ENCODE measurements at regions not wholly inside any gene's neighbourhood (a gene's known extent, or its start where the extent isn't known, plus 50 kb on each side); places are given as distances from the start of the nearest gene placed in this dataset.

DNA sequence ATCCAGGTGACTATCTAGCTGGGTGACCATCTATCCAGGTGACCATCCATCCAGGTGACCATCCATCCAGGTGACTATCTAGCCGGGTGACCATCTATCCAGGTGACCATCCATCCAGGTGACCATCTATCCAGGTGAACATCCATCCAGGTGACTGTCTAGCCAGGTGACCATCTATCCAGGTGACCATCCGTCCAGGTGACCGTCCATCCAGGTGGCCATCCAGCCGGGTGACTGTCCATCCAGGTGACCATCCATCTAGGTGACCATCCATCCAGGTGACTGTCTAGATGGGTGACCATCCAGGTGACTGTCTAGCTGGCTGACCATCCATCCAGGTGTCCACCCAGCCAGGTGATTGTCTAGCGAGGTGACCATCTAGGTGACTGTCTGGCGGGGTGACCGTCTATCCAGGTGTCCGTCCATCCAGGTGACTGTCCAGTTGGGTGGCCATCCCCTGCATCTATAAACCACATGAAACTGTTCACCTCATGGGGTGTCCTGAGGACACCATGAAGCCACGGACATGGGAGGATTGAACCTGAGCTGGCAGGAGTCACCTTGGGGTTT lies 305.3 kb downstream of the NDUFA10 start:
- TF ChIP-seq POLR2AphosphoS5 (IDR thresholded peaks at IDR 0.05; ENCODE audit: insufficient read depth, low read depth, low read length) (no peak), POLR2A (IDR thresholded peaks at IDR 0.05; ENCODE audit: low read depth, low read length) (no peak), MYC (IDR thresholded peaks at IDR 0.05; ENCODE audit: low read depth, low read length) (no peak), JUN (IDR thresholded peaks at IDR 0.05; ENCODE audit: borderline replicate concordance, insufficient read depth, insufficient read length, low read depth) (no peak)
- TF ChIP-seq, protein P1, sequence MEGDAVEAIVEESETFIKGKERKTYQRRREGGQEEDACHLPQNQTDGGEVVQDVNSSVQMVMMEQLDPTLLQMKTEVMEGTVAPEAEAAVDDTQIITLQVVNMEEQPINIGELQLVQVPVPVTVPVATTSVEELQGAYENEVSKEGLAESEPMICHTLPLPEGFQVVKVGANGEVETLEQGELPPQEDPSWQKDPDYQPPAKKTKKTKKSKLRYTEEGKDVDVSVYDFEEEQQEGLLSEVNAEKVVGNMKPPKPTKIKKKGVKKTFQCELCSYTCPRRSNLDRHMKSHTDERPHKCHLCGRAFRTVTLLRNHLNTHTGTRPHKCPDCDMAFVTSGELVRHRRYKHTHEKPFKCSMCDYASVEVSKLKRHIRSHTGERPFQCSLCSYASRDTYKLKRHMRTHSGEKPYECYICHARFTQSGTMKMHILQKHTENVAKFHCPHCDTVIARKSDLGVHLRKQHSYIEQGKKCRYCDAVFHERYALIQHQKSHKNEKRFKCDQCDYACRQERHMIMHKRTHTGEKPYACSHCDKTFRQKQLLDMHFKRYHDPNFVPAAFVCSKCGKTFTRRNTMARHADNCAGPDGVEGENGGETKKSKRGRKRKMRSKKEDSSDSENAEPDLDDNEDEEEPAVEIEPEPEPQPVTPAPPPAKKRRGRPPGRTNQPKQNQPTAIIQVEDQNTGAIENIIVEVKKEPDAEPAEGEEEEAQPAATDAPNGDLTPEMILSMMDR (IDR thresholded peaks at IDR 0.05; ENCODE audit: extremely low read depth in 1 of 2, insufficient read depth in 1 of 2, low read depth in 1 of 2, low read length in 2 of 2), result no peak
